Lower leg skin (tissue), 3 donors: ENCODE measurements at regions not wholly inside any gene's neighbourhood (a gene's known extent, or its start where the extent isn't known, plus 50 kb on each side); places are given as distances from the start of the nearest gene placed in this dataset.
"Not testable (repeated sequence)": the region's sequence is repeated elsewhere in the genome, so short reads cannot be mapped to it uniquely, and the experiment has no call there.

Experiments
- CTCF ChIP-seq, 3 donors: fragments of 450-650 bp; IDR thresholded peaks; one replicate each; pipeline ENCODE4 v1.5.1; 2016; ENCODE audit warnings: antibody characterized with exemption in 3 of 3, mild to moderate bottlenecking in 3 of 3, moderate library complexity in 2 of 3
- POLR2A ChIP-seq, 2 donors: fragments of 450-650 bp; IDR thresholded peaks; one replicate each; pipeline ENCODE4 v1.6.1; 2016 to 2017; ENCODE audit warnings: antibody characterized with exemption in 2 of 2, mild to moderate bottlenecking in 1 of 2, moderate library complexity in 1 of 2

- not testable (repeated sequence) for TF ChIP-seq CTCF, POLR2A (IDR thresholded peaks at IDR 0.05)
Measured at GRCh38 chr1:83386946-83387345, 612.0 kb downstream of the TTLL7 start.
